ENCODE measurements at regions not wholly inside any gene's neighbourhood (a gene's known extent, or its start where the extent isn't known, plus 50 kb on each side); places are given as distances from the start of the nearest gene placed in this dataset.

GRCh38 chr6:145305670-145306069, 429.6 kb downstream of the EPM2A start:
- TF ChIP-seq, protein P1, sequence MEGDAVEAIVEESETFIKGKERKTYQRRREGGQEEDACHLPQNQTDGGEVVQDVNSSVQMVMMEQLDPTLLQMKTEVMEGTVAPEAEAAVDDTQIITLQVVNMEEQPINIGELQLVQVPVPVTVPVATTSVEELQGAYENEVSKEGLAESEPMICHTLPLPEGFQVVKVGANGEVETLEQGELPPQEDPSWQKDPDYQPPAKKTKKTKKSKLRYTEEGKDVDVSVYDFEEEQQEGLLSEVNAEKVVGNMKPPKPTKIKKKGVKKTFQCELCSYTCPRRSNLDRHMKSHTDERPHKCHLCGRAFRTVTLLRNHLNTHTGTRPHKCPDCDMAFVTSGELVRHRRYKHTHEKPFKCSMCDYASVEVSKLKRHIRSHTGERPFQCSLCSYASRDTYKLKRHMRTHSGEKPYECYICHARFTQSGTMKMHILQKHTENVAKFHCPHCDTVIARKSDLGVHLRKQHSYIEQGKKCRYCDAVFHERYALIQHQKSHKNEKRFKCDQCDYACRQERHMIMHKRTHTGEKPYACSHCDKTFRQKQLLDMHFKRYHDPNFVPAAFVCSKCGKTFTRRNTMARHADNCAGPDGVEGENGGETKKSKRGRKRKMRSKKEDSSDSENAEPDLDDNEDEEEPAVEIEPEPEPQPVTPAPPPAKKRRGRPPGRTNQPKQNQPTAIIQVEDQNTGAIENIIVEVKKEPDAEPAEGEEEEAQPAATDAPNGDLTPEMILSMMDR (IDR thresholded peaks at IDR 0.05) = no peak
- no peak for TF ChIP-seq ZNF317 (CRISPR knock-in tag; IDR thresholded peaks at IDR 0.05; ENCODE audit: borderline replicate concordance, low read depth)
- no peak for TF ChIP-seq CREB1 (CRISPR knock-in tag; IDR thresholded peaks at IDR 0.05)
- no peak for TF ChIP-seq USF2 (CRISPR knock-in tag; IDR thresholded peaks at IDR 0.05)
- TF ChIP-seq, protein P2, sequence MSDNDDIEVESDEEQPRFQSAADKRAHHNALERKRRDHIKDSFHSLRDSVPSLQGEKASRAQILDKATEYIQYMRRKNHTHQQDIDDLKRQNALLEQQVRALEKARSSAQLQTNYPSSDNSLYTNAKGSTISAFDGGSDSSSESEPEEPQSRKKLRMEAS (CRISPR knock-in tag; IDR thresholded peaks at IDR 0.05) = no peak
- no peak for TF ChIP-seq NR3C1 (CRISPR knock-in tag; conservative IDR thresholded peaks at IDR 0.05; ENCODE audit: low read depth)
- no peak for TF ChIP-seq TEAD4 (CRISPR knock-in tag; IDR thresholded peaks at IDR 0.05)
- TF ChIP-seq, protein P3, sequence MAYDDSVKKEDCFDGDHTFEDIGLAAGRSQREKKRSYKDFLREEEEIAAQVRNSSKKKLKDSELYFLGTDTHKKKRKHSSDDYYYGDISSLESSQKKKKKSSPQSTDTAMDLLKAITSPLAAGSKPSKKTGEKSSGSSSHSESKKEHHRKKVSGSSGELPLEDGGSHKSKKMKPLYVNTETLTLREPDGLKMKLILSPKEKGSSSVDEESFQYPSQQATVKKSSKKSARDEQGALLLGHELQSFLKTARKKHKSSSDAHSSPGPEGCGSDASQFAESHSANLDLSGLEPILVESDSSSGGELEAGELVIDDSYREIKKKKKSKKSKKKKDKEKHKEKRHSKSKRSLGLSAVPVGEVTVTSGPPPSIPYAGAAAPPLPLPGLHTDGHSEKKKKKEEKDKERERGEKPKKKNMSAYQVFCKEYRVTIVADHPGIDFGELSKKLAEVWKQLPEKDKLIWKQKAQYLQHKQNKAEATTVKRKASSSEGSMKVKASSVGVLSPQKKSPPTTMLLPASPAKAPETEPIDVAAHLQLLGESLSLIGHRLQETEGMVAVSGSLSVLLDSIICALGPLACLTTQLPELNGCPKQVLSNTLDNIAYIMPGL (CRISPR knock-in tag; IDR thresholded peaks at IDR 0.05) = no peak
- TF ChIP-seq RELA (CRISPR knock-in tag; IDR thresholded peaks at IDR 0.05; ENCODE audit: borderline replicate concordance) = no peak
- TF ChIP-seq, protein P4, sequence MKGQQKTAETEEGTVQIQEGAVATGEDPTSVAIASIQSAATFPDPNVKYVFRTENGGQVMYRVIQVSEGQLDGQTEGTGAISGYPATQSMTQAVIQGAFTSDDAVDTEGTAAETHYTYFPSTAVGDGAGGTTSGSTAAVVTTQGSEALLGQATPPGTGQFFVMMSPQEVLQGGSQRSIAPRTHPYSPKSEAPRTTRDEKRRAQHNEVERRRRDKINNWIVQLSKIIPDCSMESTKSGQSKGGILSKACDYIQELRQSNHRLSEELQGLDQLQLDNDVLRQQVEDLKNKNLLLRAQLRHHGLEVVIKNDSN (CRISPR knock-in tag; IDR thresholded peaks at IDR 0.05) = no peak
- TF ChIP-seq ZNF416 (CRISPR knock-in tag; IDR thresholded peaks at IDR 0.05) = no peak
- TF ChIP-seq, protein P5, sequence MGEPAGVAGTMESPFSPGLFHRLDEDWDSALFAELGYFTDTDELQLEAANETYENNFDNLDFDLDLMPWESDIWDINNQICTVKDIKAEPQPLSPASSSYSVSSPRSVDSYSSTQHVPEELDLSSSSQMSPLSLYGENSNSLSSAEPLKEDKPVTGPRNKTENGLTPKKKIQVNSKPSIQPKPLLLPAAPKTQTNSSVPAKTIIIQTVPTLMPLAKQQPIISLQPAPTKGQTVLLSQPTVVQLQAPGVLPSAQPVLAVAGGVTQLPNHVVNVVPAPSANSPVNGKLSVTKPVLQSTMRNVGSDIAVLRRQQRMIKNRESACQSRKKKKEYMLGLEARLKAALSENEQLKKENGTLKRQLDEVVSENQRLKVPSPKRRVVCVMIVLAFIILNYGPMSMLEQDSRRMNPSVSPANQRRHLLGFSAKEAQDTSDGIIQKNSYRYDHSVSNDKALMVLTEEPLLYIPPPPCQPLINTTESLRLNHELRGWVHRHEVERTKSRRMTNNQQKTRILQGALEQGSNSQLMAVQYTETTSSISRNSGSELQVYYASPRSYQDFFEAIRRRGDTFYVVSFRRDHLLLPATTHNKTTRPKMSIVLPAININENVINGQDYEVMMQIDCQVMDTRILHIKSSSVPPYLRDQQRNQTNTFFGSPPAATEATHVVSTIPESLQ (CRISPR knock-in tag; IDR thresholded peaks at IDR 0.05) = no peak
- TF ChIP-seq FOXJ3 (CRISPR knock-in tag; IDR thresholded peaks at IDR 0.05; ENCODE audit: borderline replicate concordance) = no peak

All from WTC11 (cell line).